ENCODE measurements at regions not wholly inside any gene's neighbourhood (a gene's known extent, or its start where the extent isn't known, plus 50 kb on each side); places are given as distances from the start of the nearest gene placed in this dataset.

DNA sequence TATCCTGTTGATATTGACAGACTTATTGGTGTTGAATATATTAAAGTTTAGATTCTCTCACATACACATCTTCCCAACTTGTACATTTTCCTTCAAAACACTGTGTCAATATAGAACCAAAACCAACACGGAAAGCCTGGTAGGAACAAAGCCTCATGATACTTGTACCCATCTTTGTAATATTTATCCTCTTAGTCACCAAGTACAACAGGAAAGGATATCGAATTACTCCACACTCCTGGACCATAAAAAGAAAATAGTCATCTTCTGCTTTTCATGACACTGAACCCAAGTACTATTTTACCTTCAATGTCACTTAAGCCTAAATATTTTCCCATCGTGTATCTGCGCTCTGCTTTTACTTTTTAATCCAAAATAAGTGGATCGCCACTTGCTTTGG, 702.9 kb upstream of the PCDH9 start:
- H3K36me3 ChIP-seq (ENCODE audit: control insufficient read depth, insufficient read depth, low read length): no peaks in the 10 kb centered on the region
- H4K20me1 ChIP-seq (ENCODE audit: control insufficient read depth, extremely low read depth, insufficient read depth, low read length): no peaks in the 10 kb centered on the region
- no peak overlapping the region for H3K4me2 ChIP-seq (ENCODE audit: extremely low read depth, insufficient read depth, low read length)
- H3K9me3 ChIP-seq (ENCODE audit: control insufficient read depth, insufficient read depth, low read depth, low read length): no peaks in the 10 kb centered on the region
- DNase-seq (ENCODE audit: low read depth in 2 of 2): no peak
- H2AFZ ChIP-seq (ENCODE audit: low read length): no peak overlapping the region
- H3K4me3 ChIP-seq (replicated peaks in 1 of 4; ENCODE audit: control extremely low read depth in 1 of 4, insufficient read depth in 1 of 4, low read depth in 3 of 4, low read length in 4 of 4): no peak overlapping the region
- no peak overlapping the region for H3K9ac ChIP-seq (ENCODE audit: insufficient read depth, low read length)
- no peak overlapping the region for H3K27ac ChIP-seq (ENCODE audit: insufficient read depth, low read length)
- H3K27me3 ChIP-seq (ENCODE audit: control insufficient read depth, insufficient read depth, low read length): no peaks in the 10 kb centered on the region
- H3K4me1 ChIP-seq (ENCODE audit: control insufficient read depth, extremely low read depth, insufficient read depth, low read length): no peaks in the 10 kb centered on the region
- TF ChIP-seq, protein P1, sequence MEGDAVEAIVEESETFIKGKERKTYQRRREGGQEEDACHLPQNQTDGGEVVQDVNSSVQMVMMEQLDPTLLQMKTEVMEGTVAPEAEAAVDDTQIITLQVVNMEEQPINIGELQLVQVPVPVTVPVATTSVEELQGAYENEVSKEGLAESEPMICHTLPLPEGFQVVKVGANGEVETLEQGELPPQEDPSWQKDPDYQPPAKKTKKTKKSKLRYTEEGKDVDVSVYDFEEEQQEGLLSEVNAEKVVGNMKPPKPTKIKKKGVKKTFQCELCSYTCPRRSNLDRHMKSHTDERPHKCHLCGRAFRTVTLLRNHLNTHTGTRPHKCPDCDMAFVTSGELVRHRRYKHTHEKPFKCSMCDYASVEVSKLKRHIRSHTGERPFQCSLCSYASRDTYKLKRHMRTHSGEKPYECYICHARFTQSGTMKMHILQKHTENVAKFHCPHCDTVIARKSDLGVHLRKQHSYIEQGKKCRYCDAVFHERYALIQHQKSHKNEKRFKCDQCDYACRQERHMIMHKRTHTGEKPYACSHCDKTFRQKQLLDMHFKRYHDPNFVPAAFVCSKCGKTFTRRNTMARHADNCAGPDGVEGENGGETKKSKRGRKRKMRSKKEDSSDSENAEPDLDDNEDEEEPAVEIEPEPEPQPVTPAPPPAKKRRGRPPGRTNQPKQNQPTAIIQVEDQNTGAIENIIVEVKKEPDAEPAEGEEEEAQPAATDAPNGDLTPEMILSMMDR (conservative IDR thresholded peaks at IDR 0.05 in 1 of 2, IDR thresholded peaks at IDR 0.05 in 1 of 2; ENCODE audit: low read depth in 1 of 2, low read length in 2 of 2): no peak
- no peaks in the 10 kb centered on the region for H3K79me2 ChIP-seq (ENCODE audit: control insufficient read depth, insufficient read depth, low read length)

DNA sequence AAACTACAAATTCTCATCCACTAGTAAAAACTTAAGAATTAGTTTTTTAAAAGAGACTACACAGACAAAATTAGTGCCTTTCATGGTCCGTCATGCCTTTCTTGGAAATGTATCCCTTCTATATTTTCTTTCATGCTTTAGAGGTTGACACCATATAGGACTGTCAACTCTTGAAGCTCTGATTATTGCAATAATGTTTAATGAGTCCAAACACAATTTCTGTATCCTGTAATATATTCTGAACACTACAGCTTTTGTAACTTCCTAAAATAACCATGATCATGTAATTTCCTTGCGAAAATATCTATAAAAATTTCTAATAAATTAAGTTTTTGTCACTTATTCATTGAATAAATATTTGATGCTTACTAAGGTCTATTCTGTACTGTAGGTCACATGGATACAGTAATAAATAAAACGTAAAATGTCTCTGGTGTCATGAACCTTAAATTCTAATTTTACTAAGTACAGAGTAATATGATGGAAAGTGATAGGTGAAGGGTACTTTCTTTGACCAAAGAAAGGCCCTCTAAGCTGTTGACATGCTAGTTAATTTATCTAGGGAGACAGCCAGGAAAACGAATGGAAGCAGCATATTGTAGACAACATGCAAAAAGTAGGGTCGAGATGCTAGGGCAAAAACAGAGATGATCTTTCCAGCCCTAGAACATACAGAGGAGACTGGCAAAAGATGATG, 687.3 kb upstream of the PCDH9 start:
- H3K4me2 ChIP-seq (ENCODE audit: extremely low read depth, insufficient read depth, low read length): no peak overlapping the region
- no peak for DNase-seq (ENCODE audit: low read depth in 2 of 2)

DNA sequence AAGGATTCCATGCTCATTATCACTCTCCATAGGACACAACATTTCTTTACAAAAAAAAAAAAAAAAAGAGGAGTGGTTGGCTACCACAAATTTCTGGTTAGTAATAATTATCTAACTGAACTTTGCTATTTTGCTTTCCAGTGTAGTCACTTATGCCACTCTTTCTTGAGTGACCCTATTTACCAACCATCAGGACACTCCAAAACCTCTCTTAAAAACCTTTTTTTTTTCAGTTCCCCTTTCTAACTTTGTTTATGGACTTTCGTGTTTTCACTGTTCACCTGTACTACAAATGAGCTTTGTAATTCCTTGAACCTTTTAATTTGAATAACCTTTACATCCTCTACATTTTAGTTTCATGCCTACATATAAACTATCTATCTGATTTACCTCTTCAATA, 686.5 kb upstream of the PCDH9 start:
- no peak overlapping the region for H3K9ac ChIP-seq (ENCODE audit: insufficient read depth, low read length)

More for the DNA sequence above, 687.3 kb upstream of the PCDH9 start:
- Histone ChIP-seq H3K9ac (ENCODE audit: insufficient read depth, low read length) (no peak overlapping the region), H2AFZ (ENCODE audit: low read length) (no peak overlapping the region), H3K36me3 (ENCODE audit: control insufficient read depth, insufficient read depth, low read length) (no peaks in the 10 kb centered on the region), H4K20me1 (ENCODE audit: control insufficient read depth, extremely low read depth, insufficient read depth, low read length) (no peaks in the 10 kb centered on the region), H3K79me2 (ENCODE audit: control insufficient read depth, insufficient read depth, low read length) (no peaks in the 10 kb centered on the region), H3K27me3 (ENCODE audit: control insufficient read depth, insufficient read depth, low read length) (no peaks in the 10 kb centered on the region), H3K27ac (ENCODE audit: insufficient read depth, low read length) (no peak overlapping the region), H3K4me1 (ENCODE audit: control insufficient read depth, extremely low read depth, insufficient read depth, low read length) (no peaks in the 10 kb centered on the region), H3K9me3 (ENCODE audit: control insufficient read depth, insufficient read depth, low read depth, low read length) (no peaks in the 10 kb centered on the region), H3K4me3 (replicated peaks in 1 of 4; ENCODE audit: control extremely low read depth in 1 of 4, insufficient read depth in 1 of 4, low read depth in 3 of 4, low read length in 4 of 4) (no peak overlapping the region)
- no peak for TF ChIP-seq EZH2 (IDR thresholded peaks at IDR 0.05; ENCODE audit: low read length, missing control alignments)
- TF ChIP-seq, protein P1 (conservative IDR thresholded peaks at IDR 0.05 in 1 of 2, IDR thresholded peaks at IDR 0.05 in 1 of 2; ENCODE audit: low read depth in 1 of 2, low read length in 2 of 2): no peak

More for the DNA sequence above, 686.5 kb upstream of the PCDH9 start:
- no peak overlapping the region for H3K4me2 ChIP-seq (ENCODE audit: extremely low read depth, insufficient read depth, low read length)
- TF ChIP-seq, protein P1 (conservative IDR thresholded peaks at IDR 0.05 in 1 of 2, IDR thresholded peaks at IDR 0.05 in 1 of 2; ENCODE audit: low read depth in 1 of 2, low read length in 2 of 2): no peak
- TF ChIP-seq EZH2 (IDR thresholded peaks at IDR 0.05; ENCODE audit: low read length, missing control alignments): no peak
- H3K4me3 ChIP-seq (replicated peaks in 1 of 4; ENCODE audit: control extremely low read depth in 1 of 4, insufficient read depth in 1 of 4, low read depth in 3 of 4, low read length in 4 of 4): no peak overlapping the region
- DNase-seq (ENCODE audit: low read depth in 2 of 2): no peak
- no peaks in the 10 kb centered on the region for H4K20me1 ChIP-seq (ENCODE audit: control insufficient read depth, extremely low read depth, insufficient read depth, low read length)
- no peak overlapping the region for H2AFZ ChIP-seq (ENCODE audit: low read length)
- no peaks in the 10 kb centered on the region for H3K79me2 ChIP-seq (ENCODE audit: control insufficient read depth, insufficient read depth, low read length)
- H3K36me3 ChIP-seq (ENCODE audit: control insufficient read depth, insufficient read depth, low read length): no peaks in the 10 kb centered on the region
- H3K27ac ChIP-seq (ENCODE audit: insufficient read depth, low read length): no peak overlapping the region
- H3K27me3 ChIP-seq (ENCODE audit: control insufficient read depth, insufficient read depth, low read length): no peaks in the 10 kb centered on the region
- H3K4me1 ChIP-seq (ENCODE audit: control insufficient read depth, extremely low read depth, insufficient read depth, low read length): no peaks in the 10 kb centered on the region
- no peaks in the 10 kb centered on the region for H3K9me3 ChIP-seq (ENCODE audit: control insufficient read depth, insufficient read depth, low read depth, low read length)

Measured in fibroblast of lung (primary cell).